ENCODE measurements at regions not wholly inside any gene's neighbourhood (a gene's known extent, or its start where the extent isn't known, plus 50 kb on each side); places are given as distances from the start of the nearest gene placed in this dataset.

DNA sequence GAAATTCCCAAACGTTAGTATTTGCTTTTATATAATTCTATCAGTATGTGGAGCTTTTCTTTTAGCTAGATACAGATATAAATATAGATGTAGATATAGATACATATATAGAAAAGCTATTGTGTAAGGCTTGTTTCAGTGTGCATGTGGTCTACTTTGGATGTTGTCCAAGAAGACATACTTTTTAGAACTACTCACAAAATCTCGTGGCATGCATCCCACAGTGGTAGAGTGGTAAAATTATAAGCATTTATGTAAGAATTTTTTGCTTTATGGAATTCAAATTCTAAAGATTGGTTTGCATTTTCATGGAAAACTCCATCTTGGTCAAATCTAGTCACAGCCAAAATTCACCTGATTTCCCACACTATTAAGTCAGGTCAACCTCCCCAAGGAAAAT is 880.4 kb downstream of the EFNB2 start:
- Histone ChIP-seq H3K9me3 (no peaks in the 10 kb centered on the region), H3K27me3 (no peaks in the 10 kb centered on the region), H3K4me1 (no peaks in the 10 kb centered on the region), H3K36me3 (no peaks in the 10 kb centered on the region), H3K27ac (no peak overlapping the region), H3K4me3 (no peak overlapping the region)
- no peak for DNase-seq (ENCODE audit: extremely low spot score in 2 of 2)
- intact Hi-C loops (cut with DNase I), result no loop called here
- TF ChIP-seq POLR2AphosphoS5 (IDR thresholded peaks at IDR 0.05; ENCODE audit: insufficient read depth in 1 of 2, low read depth in 1 of 2), result no peak
- TF ChIP-seq, protein P1, sequence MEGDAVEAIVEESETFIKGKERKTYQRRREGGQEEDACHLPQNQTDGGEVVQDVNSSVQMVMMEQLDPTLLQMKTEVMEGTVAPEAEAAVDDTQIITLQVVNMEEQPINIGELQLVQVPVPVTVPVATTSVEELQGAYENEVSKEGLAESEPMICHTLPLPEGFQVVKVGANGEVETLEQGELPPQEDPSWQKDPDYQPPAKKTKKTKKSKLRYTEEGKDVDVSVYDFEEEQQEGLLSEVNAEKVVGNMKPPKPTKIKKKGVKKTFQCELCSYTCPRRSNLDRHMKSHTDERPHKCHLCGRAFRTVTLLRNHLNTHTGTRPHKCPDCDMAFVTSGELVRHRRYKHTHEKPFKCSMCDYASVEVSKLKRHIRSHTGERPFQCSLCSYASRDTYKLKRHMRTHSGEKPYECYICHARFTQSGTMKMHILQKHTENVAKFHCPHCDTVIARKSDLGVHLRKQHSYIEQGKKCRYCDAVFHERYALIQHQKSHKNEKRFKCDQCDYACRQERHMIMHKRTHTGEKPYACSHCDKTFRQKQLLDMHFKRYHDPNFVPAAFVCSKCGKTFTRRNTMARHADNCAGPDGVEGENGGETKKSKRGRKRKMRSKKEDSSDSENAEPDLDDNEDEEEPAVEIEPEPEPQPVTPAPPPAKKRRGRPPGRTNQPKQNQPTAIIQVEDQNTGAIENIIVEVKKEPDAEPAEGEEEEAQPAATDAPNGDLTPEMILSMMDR (IDR thresholded peaks at IDR 0.05), result no peak
- no peak for TF ChIP-seq POLR2A (IDR thresholded peaks at IDR 0.05)

DNA sequence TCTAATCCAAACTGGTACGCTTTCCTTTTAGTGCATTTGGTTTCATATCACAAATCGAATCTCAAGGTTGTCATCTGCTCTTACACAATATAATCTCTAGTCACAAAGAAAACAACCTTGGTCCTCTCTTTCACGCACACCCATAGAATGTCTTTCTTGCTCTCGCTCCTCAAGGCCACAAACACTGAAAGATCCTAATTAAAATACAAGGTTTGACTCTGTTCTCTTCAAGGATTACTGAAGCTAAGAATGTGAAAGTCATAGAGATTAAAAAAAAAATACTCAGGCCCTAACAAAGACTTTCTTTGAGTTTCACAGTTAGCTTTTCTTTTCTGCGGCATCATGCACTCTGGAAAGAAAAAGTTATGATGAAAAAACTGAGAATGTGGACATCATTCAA is 891.5 kb downstream of the EFNB2 start:
- no peak overlapping the region for H3K4me3 ChIP-seq
- no peak for TF ChIP-seq POLR2A (IDR thresholded peaks at IDR 0.05)
- TF ChIP-seq POLR2AphosphoS5 (IDR thresholded peaks at IDR 0.05; ENCODE audit: insufficient read depth in 1 of 2, low read depth in 1 of 2), result no peak
- TF ChIP-seq, protein P1 (IDR thresholded peaks at IDR 0.05), result no peak
- no peak overlapping the region for H3K27ac ChIP-seq
- no peaks in the 10 kb centered on the region for H3K4me1 ChIP-seq
- intact Hi-C loops (cut with DNase I), result no loop called here
- H3K36me3 ChIP-seq, result no peaks in the 10 kb centered on the region
- H3K9me3 ChIP-seq, result peaks cover 5% of the 10 kb centered on the region
- no peaks in the 10 kb centered on the region for H3K27me3 ChIP-seq
- DNase-seq (ENCODE audit: extremely low spot score in 2 of 2), result no peak

DNA sequence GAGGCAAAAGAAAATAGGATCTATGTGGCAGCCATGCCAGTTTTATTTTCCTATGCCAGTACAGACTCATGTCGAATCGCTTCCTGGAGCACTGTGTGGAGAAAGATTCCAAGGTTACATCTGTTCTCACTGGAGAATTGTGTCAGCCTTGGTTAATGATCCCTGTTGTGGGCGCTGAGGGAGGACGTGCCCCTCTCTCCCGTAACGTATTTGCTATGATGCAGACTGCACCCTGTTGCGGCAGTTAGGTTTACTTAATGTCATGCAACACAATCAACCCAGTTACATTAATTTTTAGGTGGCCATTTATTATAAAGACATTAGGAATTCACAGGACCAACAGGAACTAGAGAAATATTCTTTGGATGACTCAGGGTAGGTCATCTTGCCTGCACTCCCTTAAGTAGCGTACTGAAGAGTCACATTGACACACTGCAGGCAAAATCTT is 892.9 kb downstream of the EFNB2 start:
- Histone ChIP-seq H3K4me1 (no peaks in the 10 kb centered on the region), H3K9me3 (no peaks in the 10 kb centered on the region), H3K27ac (no peak overlapping the region), H3K27me3 (no peaks in the 10 kb centered on the region), H3K4me3 (no peak overlapping the region), H3K36me3 (no peaks in the 10 kb centered on the region)
- DNase-seq (ENCODE audit: extremely low spot score in 2 of 2), result no peak
- intact Hi-C loops (cut with DNase I), result no loop called here
- TF ChIP-seq, protein P1 (IDR thresholded peaks at IDR 0.05), result no peak
- TF ChIP-seq POLR2AphosphoS5 (IDR thresholded peaks at IDR 0.05; ENCODE audit: insufficient read depth in 1 of 2, low read depth in 1 of 2) (no peak), POLR2A (IDR thresholded peaks at IDR 0.05) (no peak)

DNA sequence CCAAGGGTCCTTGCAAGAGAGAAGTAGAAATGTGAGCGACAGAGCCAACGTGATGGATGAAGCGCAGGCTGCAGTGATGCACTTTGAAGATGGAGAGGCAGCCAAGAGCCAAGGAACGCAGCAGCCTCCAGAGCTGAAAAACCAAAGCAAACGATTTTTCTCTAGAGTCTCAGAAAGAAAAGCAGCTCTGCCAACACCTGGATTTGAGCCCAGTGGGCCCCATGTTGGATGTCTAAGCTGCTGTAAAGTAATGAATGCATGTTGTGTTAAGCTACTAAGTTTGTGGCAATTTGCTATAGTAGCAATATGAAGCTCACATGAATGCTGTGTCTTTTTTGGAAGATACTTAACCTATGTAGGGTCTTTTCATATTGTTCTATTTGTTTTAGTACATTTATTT is 894.3 kb downstream of the EFNB2 start:
- no peaks in the 10 kb centered on the region for H3K4me1 ChIP-seq
- no peaks in the 10 kb centered on the region for H3K9me3 ChIP-seq
- no peak for DNase-seq (ENCODE audit: extremely low spot score in 2 of 2)
- no peaks in the 10 kb centered on the region for H3K36me3 ChIP-seq
- TF ChIP-seq POLR2A (IDR thresholded peaks at IDR 0.05) (no peak), POLR2AphosphoS5 (IDR thresholded peaks at IDR 0.05; ENCODE audit: insufficient read depth in 1 of 2, low read depth in 1 of 2) (no peak)
- TF ChIP-seq, protein P1 (IDR thresholded peaks at IDR 0.05), result no peak
- H3K4me3 ChIP-seq, result no peak overlapping the region
- intact Hi-C loops (cut with DNase I), result no loop called here
- H3K27ac ChIP-seq, result no peak overlapping the region
- no peaks in the 10 kb centered on the region for H3K27me3 ChIP-seq

DNA sequence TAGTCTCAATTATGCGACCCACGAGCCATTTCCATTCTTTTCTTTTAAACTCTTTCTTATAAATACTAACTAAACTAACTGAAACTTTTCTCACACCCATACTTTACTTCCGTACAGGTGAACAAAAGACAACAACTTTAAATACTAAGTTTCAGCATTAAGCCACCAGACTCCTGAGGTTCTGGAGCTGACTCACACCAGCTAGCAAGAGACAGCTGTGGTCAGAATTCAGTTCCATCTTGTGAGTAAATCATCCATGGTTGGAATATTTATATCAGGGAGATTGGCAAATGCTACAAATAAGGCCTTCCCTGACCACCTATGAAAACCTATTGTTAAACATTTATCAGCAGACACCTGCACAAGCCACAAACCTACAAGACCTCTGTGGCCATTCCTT is 897.0 kb downstream of the EFNB2 start:
- H3K27me3 ChIP-seq, result no peaks in the 10 kb centered on the region
- no peaks in the 10 kb centered on the region for H3K9me3 ChIP-seq
- intact Hi-C loops (cut with DNase I), result no loop called here
- H3K4me3 ChIP-seq, result no peak overlapping the region
- H3K27ac ChIP-seq, result no peak overlapping the region
- TF ChIP-seq, protein P1 (IDR thresholded peaks at IDR 0.05), result no peak
- TF ChIP-seq POLR2A (IDR thresholded peaks at IDR 0.05) (no peak), POLR2AphosphoS5 (IDR thresholded peaks at IDR 0.05; ENCODE audit: insufficient read depth in 1 of 2, low read depth in 1 of 2) (no peak)
- H3K36me3 ChIP-seq, result no peaks in the 10 kb centered on the region
- no peaks in the 10 kb centered on the region for H3K4me1 ChIP-seq
- DNase-seq (ENCODE audit: extremely low spot score in 2 of 2), result no peak

Data from vagina (tissue), 2 donors.